SK-N-SH treated with all-trans-retinoic acid at 6 μM for 48 hours (cell line): ENCODE measurements at regions not wholly inside any gene's neighbourhood (a gene's known extent, or its start where the extent isn't known, plus 50 kb on each side); places are given as distances from the start of the nearest gene placed in this dataset.

Source experiments
- ATAC-seq: fragments of 200-7000 bp; cut with Tn5 transposase; 3 replicates; pipeline ENCODE4 v1.9.1; 2020; ENCODE audit warnings: mild to moderate bottlenecking, moderate library complexity
- ARNTL ChIP-seq: fragments of 450-650 bp; formaldehyde crosslinking; IDR thresholded peaks from 2 replicates; pipeline ENCODE4 v1.5.0; 2020; ENCODE audit warnings: low read depth, mild to moderate bottlenecking, moderate library complexity, borderline replicate concordance
- BACH2 ChIP-seq: fragments of 250-450 bp; sonication (Bioruptor Pico); IDR thresholded peaks from 2 replicates; pipeline ENCODE4 v1.9.0; 2021; ENCODE audit warnings: mild to moderate bottlenecking, borderline replicate concordance
- CSDC2 ChIP-seq: fragments of 250-450 bp; sonication (Bioruptor Pico); IDR thresholded peaks from 2 replicates; pipeline ENCODE4 v1.5.0; 2020; ENCODE audit warnings: mild to moderate bottlenecking, moderate library complexity
- ESRRG ChIP-seq: fragments of 250-450 bp; sonication (Bioruptor Pico); IDR thresholded peaks from 2 replicates; pipeline ENCODE4 v1.6.1; 2021; ENCODE audit warnings: mild to moderate bottlenecking
- GLIS3 ChIP-seq: fragments of 250-450 bp; sonication (Bioruptor Pico); IDR thresholded peaks from 2 replicates; pipeline ENCODE4 v1.5.0; 2020; ENCODE audit warnings: mild to moderate bottlenecking, moderate library complexity
- ISL1 ChIP-seq: fragments of 250-450 bp; sonication (Bioruptor Pico); IDR thresholded peaks from 2 replicates; pipeline ENCODE4 v2.1.2; 2022; ENCODE audit warnings: mild to moderate bottlenecking, moderate library complexity
- OSR1 ChIP-seq: fragments of 250-450 bp; sonication (Bioruptor Pico); IDR thresholded peaks from 2 replicates; pipeline ENCODE4 v1.8.0; 2022; ENCODE audit warnings: moderate library complexity, mild to moderate bottlenecking, inconsistent platforms
- TCF4 ChIP-seq: fragments of 250-450 bp; sonication (Bioruptor Pico); IDR thresholded peaks from 2 replicates; pipeline ENCODE4 v1.8.0; 2021; ENCODE audit warnings: mild to moderate bottlenecking, moderate library complexity, borderline replicate concordance
- TOX ChIP-seq: fragments of 250-450 bp; sonication (Bioruptor Pico); IDR thresholded peaks from 2 replicates; pipeline ENCODE4 v1.8.0; 2021; ENCODE audit warnings: mild to moderate bottlenecking, moderate library complexity, borderline replicate concordance
- ZC3H10 ChIP-seq: fragments of 250-450 bp; sonication (Bioruptor Pico); IDR thresholded peaks from 2 replicates; pipeline ENCODE4 v1.5.1; 2021; ENCODE audit warnings: mild to moderate bottlenecking, moderate library complexity
- ZFP30 ChIP-seq: fragments of 450-650 bp; formaldehyde crosslinking; IDR thresholded peaks from 2 replicates; pipeline ENCODE4 v1.5.0; 2022; ENCODE audit warnings: mild to moderate bottlenecking, moderate library complexity
- ZNF565 ChIP-seq: fragments of 450-650 bp; formaldehyde crosslinking; conservative IDR thresholded peaks from 2 replicates; pipeline ENCODE4 v1.5.0; 2020; ENCODE audit warnings: low read depth, mild to moderate bottlenecking, moderate library complexity
- ZNF8 ChIP-seq: fragments of 450-650 bp; formaldehyde crosslinking; IDR thresholded peaks from 2 replicates; pipeline ENCODE4 v1.5.0; 2020; ENCODE audit warnings: mild to moderate bottlenecking, moderate library complexity
- TF ChIP-seq, protein P1 (sequence below): fragments of 250-450 bp; sonication (Bioruptor Pico); IDR thresholded peaks from 2 replicates; pipeline ENCODE4 v1.8.0; 2020; ENCODE audit warnings: mild to moderate bottlenecking, moderate library complexity, borderline replicate concordance
- TF ChIP-seq, protein P2 (sequence below): fragments of 250-450 bp; sonication (Bioruptor Pico); IDR thresholded peaks from 2 replicates; pipeline ENCODE4 v1.5.1; 2021; ENCODE audit warnings: mild to moderate bottlenecking, moderate library complexity
- TF ChIP-seq, protein P3 (sequence below): fragments of 250-450 bp; sonication (Bioruptor Pico); IDR thresholded peaks from 2 replicates; pipeline ENCODE4 v1.8.0; 2021; ENCODE audit warnings: low read depth, mild to moderate bottlenecking, moderate library complexity, borderline replicate concordance
- TF ChIP-seq, protein P4 (sequence below): fragments of 250-450 bp; sonication (Bioruptor Pico); IDR thresholded peaks from 2 replicates; pipeline ENCODE4 v1.5.1; 2020; ENCODE audit warnings: low read depth, mild to moderate bottlenecking, moderate library complexity

DNA sequence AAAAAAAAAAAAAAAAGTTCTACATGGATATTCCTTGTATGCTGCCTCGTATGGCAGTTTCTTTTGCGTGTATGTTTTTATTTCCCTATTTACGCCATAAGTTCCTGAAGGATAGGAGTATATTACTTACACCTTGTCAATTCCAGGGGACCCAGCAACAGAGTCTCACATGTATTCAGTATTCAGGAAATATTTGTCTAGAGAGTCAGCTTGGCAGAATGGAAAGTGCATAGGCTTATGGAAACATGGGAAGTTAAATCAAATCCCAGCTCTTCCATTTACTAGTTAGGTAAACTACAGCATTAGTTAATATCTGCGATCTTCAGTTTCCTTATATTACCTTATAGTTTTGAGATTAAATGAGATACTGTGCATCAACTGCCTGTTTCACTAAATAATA lies 51.1 kb upstream of the SLC22A16 start:
- no peak for ATAC-seq
- TF ChIP-seq OSR1 (no peak), BACH2 (CRISPR knock-in tag) (no peak), ZFP30 (CRISPR knock-in tag) (no peak), TOX (no peak), ISL1 (CRISPR knock-in tag) (no peak), ESRRG (CRISPR knock-in tag) (no peak), ZC3H10 (CRISPR knock-in tag) (no peak), ARNTL (CRISPR knock-in tag) (no peak), TCF4 (CRISPR knock-in tag) (no peak), GLIS3 (CRISPR knock-in tag) (no peak), ZNF8 (CRISPR knock-in tag) (no peak), ZNF565 (CRISPR knock-in tag) (no peak), CSDC2 (CRISPR knock-in tag) (no peak)
- TF ChIP-seq, protein P1, sequence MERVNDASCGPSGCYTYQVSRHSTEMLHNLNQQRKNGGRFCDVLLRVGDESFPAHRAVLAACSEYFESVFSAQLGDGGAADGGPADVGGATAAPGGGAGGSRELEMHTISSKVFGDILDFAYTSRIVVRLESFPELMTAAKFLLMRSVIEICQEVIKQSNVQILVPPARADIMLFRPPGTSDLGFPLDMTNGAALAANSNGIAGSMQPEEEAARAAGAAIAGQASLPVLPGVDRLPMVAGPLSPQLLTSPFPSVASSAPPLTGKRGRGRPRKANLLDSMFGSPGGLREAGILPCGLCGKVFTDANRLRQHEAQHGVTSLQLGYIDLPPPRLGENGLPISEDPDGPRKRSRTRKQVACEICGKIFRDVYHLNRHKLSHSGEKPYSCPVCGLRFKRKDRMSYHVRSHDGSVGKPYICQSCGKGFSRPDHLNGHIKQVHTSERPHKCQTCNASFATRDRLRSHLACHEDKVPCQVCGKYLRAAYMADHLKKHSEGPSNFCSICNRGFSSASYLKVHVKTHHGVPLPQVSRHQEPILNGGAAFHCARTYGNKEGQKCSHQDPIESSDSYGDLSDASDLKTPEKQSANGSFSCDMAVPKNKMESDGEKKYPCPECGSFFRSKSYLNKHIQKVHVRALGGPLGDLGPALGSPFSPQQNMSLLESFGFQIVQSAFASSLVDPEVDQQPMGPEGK (CRISPR knock-in tag): no peak
- TF ChIP-seq, protein P2, sequence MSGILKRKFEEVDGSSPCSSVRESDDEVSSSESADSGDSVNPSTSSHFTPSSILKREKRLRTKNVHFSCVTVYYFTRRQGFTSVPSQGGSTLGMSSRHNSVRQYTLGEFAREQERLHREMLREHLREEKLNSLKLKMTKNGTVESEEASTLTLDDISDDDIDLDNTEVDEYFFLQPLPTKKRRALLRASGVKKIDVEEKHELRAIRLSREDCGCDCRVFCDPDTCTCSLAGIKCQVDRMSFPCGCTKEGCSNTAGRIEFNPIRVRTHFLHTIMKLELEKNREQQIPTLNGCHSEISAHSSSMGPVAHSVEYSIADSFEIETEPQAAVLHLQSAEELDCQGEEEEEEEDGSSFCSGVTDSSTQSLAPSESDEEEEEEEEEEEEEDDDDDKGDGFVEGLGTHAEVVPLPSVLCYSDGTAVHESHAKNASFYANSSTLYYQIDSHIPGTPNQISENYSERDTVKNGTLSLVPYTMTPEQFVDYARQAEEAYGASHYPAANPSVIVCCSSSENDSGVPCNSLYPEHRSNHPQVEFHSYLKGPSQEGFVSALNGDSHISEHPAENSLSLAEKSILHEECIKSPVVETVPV: no peak
- TF ChIP-seq, protein P3, sequence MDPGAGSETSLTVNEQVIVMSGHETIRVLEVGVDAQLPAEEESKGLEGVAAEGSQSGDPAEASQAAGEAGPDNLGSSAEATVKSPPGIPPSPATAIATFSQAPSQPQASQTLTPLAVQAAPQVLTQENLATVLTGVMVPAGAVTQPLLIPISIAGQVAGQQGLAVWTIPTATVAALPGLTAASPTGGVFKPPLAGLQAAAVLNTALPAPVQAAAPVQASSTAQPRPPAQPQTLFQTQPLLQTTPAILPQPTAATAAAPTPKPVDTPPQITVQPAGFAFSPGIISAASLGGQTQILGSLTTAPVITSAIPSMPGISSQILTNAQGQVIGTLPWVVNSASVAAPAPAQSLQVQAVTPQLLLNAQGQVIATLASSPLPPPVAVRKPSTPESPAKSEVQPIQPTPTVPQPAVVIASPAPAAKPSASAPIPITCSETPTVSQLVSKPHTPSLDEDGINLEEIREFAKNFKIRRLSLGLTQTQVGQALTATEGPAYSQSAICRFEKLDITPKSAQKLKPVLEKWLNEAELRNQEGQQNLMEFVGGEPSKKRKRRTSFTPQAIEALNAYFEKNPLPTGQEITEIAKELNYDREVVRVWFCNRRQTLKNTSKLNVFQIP: no peak
- TF ChIP-seq, protein P4, sequence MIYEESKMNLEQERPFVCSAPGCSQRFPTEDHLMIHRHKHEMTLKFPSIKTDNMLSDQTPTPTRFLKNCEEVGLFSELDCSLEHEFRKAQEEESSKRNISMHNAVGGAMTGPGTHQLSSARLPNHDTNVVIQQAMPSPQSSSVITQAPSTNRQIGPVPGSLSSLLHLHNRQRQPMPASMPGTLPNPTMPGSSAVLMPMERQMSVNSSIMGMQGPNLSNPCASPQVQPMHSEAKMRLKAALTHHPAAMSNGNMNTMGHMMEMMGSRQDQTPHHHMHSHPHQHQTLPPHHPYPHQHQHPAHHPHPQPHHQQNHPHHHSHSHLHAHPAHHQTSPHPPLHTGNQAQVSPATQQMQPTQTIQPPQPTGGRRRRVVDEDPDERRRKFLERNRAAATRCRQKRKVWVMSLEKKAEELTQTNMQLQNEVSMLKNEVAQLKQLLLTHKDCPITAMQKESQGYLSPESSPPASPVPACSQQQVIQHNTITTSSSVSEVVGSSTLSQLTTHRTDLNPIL (CRISPR knock-in tag): no peak

DNA sequence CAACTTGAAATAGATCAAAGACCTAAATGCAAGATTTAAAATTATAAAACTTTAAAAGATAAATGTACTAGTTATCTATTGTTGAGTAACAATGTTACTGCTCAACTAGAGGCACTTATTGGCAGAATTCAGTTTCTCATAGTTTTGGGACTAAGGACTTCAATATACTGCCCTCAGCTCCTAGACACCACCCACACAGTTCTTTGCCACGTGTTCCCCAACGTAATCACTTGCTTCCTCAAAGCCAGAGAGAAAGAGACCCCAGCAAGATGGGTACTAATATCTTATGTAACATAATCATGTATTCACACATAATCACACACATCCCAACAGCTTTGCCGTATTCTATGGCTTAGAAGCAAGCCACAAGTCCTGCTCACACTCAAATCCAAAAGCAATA lies 50.3 kb upstream of the SLC22A16 start:
- no peak for TF ChIP-seq CSDC2 (CRISPR knock-in tag)
- no peak for TF ChIP-seq TOX
- TF ChIP-seq OSR1: no peak
- no peak for ATAC-seq
